Gastrocnemius medialis (tissue), 4 donors: ENCODE measurements at regions not wholly inside any gene's neighbourhood (a gene's known extent, or its start where the extent isn't known, plus 50 kb on each side); places are given as distances from the start of the nearest gene placed in this dataset.
"Not testable (repeated sequence)": the region's sequence is repeated elsewhere in the genome, so short reads cannot be mapped to it uniquely, and the experiment has no call there.

Experiments
- ATAC-seq, 2 donors: fragments of 150-250 bp; one replicate each; pipeline ENCODE4 v1.9.1; 2016
- DNase-seq, 2 donors: peaks; one replicate each; pipeline ENCODE4 v3.0.0-alpha.2; 2019
- H3K27ac ChIP-seq, 4 donors: fragments of 200-600 bp; sonication (generic); 1 replicate in 1 of 4; 2 replicates in 3 of 4; pipeline ENCODE4 v1.5.1; 2016 to 2018; ENCODE audit warnings: mild to moderate bottlenecking in 2 of 4, moderate library complexity in 1 of 4
- H3K27me3 ChIP-seq, 3 donors: fragments of 200-600 bp; sonication (generic) in 2 of 3; 1 replicate in 1 of 3; 2 replicates in 2 of 3; pipeline versions ENCODE4 v1.5.1 to v1.6.0; 2016 to 2019; ENCODE audit warnings: mild to moderate bottlenecking in 1 of 3, moderate library complexity in 1 of 3
- H3K36me3 ChIP-seq, 2 donors: fragments of 200-600 bp; sonication (generic) in 1 of 2; one replicate each; pipeline ENCODE4 v1.5.1; 2017 to 2018
- H3K4me1 ChIP-seq, 2 donors: fragments of 200-600 bp; sonication (generic) in 1 of 2; one replicate each; pipeline ENCODE4 v1.5.1; 2016 to 2017; ENCODE audit warnings: mild to moderate bottlenecking in 2 of 2
- H3K4me3 ChIP-seq, 4 donors: fragments of 200-600 bp; sonication (generic) in 3 of 4; 1 replicate in 1 of 4; 2 replicates in 3 of 4; pipeline ENCODE4 v1.5.1; 2016 to 2019; ENCODE audit warnings: mild to moderate bottlenecking in 2 of 4
- H3K9me3 ChIP-seq, 3 donors: fragments of 200-600 bp; sonication (generic) in 2 of 3; 1 replicate in 1 of 3; 2 replicates in 2 of 3; pipeline ENCODE4 v1.5.1; 2016 to 2019
- POLR2A ChIP-seq, 2 donors: fragments of 450-650 bp; IDR thresholded peaks; one replicate each; pipeline ENCODE4 v1.6.1; 2017; ENCODE audit warnings: antibody characterized with exemption in 2 of 2, mild to moderate bottlenecking in 2 of 2, moderate library complexity in 2 of 2
- in situ Hi-C, 4 donors: fragments of 200-750 bp; cut with MboI; loops; one replicate each; pipeline versions ENCODE4 v1.15.0 to v1.8.0; 2017; ENCODE audit warnings: low sequenced_read_pairs in 4 of 4
- intact Hi-C: fragments of 100-400 bp; cut with DNase I; formaldehyde crosslinking; loops from one replicate; pipeline ENCODE4 v1.15.1; 2023; ENCODE audit warnings: low total_unique reads
- TF ChIP-seq, protein P1 (sequence below), 5 experiments: fragments of 450-650 bp in 3 of 5; fragments of 200-600 bp in 2 of 5; sonication (generic) in 2 of 5; IDR thresholded peaks in 4 of 5; conservative IDR thresholded peaks in 1 of 5; 1 replicate in 4 of 5; 2 replicates in 1 of 5; pipeline ENCODE4 v1.5.1; 2016 to 2019; ENCODE audit warnings: antibody characterized with exemption in 5 of 5, mild to moderate bottlenecking in 3 of 5, moderate library complexity in 3 of 5

DNA sequence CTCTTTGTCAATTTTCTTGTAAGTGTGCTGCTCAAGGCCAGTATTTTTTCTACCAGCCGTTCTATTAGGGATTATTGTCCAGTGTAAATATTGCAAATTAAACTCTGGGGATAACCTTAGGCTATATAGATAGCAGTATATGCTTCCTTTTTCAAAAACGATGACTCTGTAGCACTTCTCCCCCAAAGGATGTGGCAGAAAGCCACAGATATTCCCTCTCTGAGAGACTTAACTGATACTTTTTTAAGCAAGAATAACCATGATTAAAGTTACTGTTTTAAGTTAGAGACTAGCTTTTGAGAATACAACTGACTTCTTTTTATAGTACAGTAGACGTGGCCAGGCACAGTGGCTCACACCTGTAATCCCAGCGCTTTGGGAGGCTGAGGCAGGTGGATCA is 130.0 kb downstream of the FHIP1A start:
- intact Hi-C loops = loop anchor here (5.0 kb wide), 1 partner anchor 98 kb away; no protein-coding TSS in a partner anchor
- no peak overlapping the region for H3K4me3 ChIP-seq
- no peaks in the 10 kb centered on the region for H3K27me3 ChIP-seq
- H3K27ac ChIP-seq = no peak overlapping the region
- in situ Hi-C loops = loop anchor here in 1 of 4 donors (10.0 kb wide), 1 partner anchor 114 kb away; no protein-coding TSS in a partner anchor
- DNase-seq = no peak
- ATAC-seq = no peak
- no peaks in the 10 kb centered on the region for H3K9me3 ChIP-seq
- no peaks in the 10 kb centered on the region for H3K36me3 ChIP-seq
- no peak for TF ChIP-seq POLR2A (IDR thresholded peaks at IDR 0.05)
- TF ChIP-seq, protein P1, sequence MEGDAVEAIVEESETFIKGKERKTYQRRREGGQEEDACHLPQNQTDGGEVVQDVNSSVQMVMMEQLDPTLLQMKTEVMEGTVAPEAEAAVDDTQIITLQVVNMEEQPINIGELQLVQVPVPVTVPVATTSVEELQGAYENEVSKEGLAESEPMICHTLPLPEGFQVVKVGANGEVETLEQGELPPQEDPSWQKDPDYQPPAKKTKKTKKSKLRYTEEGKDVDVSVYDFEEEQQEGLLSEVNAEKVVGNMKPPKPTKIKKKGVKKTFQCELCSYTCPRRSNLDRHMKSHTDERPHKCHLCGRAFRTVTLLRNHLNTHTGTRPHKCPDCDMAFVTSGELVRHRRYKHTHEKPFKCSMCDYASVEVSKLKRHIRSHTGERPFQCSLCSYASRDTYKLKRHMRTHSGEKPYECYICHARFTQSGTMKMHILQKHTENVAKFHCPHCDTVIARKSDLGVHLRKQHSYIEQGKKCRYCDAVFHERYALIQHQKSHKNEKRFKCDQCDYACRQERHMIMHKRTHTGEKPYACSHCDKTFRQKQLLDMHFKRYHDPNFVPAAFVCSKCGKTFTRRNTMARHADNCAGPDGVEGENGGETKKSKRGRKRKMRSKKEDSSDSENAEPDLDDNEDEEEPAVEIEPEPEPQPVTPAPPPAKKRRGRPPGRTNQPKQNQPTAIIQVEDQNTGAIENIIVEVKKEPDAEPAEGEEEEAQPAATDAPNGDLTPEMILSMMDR (IDR thresholded peaks at IDR 0.05 in 4 of 5, conservative IDR thresholded peaks at IDR 0.05 in 1 of 5) = no peak
- H3K4me1 ChIP-seq = peaks cover 47 to 62% of the 10 kb centered on the region in 2 donors

GRCh38 chr4:151540728-151541388 is 131.9 kb downstream of the FHIP1A start:
- Histone ChIP-seq H3K27ac (peak overlapping the region in 3 of 4 donors; percentile 24 to 67 (median 50)), H3K27me3 (no peaks in the 10 kb centered on the region), H3K4me3 (no peak overlapping the region), H3K36me3 (no peaks in the 10 kb centered on the region), H3K4me1 (peaks cover 28 to 55% of the 10 kb centered on the region in 2 donors), H3K9me3 (no peaks in the 10 kb centered on the region)
- in situ Hi-C loops = no loop called here
- ATAC-seq (peak; percentile 74 to 91), DNase-seq (peak in 1 of 2 donors; percentile 16)
- intact Hi-C loops = no loop called here
- TF ChIP-seq POLR2A (IDR thresholded peaks at IDR 0.05) = no peak
- TF ChIP-seq, protein P1 (IDR thresholded peaks at IDR 0.05 in 4 of 5, conservative IDR thresholded peaks at IDR 0.05 in 1 of 5) = no peak

DNA sequence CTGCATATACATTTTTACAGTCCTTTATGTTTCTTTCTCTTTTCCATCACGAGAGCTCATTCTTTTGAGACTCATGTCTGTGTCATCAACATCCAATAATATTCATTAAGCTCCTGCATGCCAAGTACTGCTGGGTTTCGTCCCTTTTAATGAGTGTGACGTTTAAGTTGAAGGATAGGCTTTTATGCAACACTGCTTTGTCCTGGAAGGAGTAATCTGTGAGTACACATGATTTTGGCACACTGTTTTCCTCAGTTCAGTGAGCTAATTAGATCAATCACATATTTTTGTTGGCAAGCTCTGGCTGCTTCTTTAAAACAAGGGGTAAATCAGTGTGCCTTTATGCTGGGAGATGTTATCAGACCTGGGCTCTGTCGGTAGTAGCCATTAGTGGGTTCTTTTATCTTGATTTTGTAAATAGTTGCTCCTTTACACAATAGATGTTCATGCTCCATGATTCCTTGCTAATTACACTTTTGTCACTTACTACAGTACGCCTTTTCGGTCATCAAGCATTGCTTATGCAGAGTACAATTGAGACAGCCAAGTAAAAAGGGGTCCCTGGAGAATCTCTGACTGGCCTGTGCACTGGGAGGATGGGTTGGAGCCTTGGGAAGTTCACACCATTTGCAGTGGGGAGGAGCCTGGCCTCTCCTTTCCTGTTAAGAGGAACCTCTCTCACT is 132.6 kb downstream of the FHIP1A start:
- in situ Hi-C loops = no loop called here
- TF ChIP-seq, protein P1 (IDR thresholded peaks at IDR 0.05 in 4 of 5, conservative IDR thresholded peaks at IDR 0.05 in 1 of 5) = no peak
- no peak for TF ChIP-seq POLR2A (IDR thresholded peaks at IDR 0.05)
- H3K27ac ChIP-seq = peak overlapping the region in 3 of 4 donors; percentile 24 to 67 (median 50)
- no peak for DNase-seq
- H3K4me1 ChIP-seq = peaks cover 27 to 55% of the 10 kb centered on the region in 2 donors
- H3K27me3 ChIP-seq = no peaks in the 10 kb centered on the region
- intact Hi-C loops = no loop called here
- no peak overlapping the region for H3K4me3 ChIP-seq
- H3K9me3 ChIP-seq = no peaks in the 10 kb centered on the region
- no peaks in the 10 kb centered on the region for H3K36me3 ChIP-seq
- no peak for ATAC-seq

DNA sequence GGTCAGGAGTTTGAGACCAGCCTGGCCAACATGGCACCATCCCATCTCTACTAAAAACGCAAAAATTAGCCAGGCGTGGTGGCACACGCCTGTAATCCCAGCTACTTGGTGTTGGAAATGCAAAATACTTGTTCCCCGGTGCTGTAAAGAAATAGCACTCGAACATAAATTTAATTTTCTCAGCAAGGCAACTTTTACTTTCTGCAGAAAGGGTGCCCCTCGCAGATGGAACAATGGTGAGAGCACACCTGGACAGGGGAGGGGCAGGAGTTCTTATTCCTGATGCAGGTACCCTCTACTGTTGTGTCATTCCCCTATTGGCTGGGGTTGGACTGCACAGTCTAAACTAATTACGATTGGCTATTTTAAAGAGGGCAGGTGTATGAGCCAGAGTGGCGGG is 139.7 kb downstream of the FHIP1A start:
- Histone ChIP-seq H3K4me3 (no peak overlapping the region), H3K36me3 (no peaks in the 10 kb centered on the region), H3K4me1 (peaks cover 4 to 8% of the 10 kb centered on the region in 2 donors), H3K9me3 (peaks cover 0 to 4% (median 0%) of the 10 kb centered on the region in 3 donors), H3K27me3 (no peaks in the 10 kb centered on the region), H3K27ac (no peak overlapping the region)
- in situ Hi-C loops (no loop called here), intact Hi-C loops (no loop called here)
- no peak for DNase-seq
- no peak for ATAC-seq
- no peak for TF ChIP-seq POLR2A (IDR thresholded peaks at IDR 0.05)
- TF ChIP-seq, protein P1 (IDR thresholded peaks at IDR 0.05 in 4 of 5, conservative IDR thresholded peaks at IDR 0.05 in 1 of 5) = no peak

- in situ Hi-C loops, intact Hi-C loops, H3K4me1 ChIP-seq, DNase-seq, H3K27ac ChIP-seq, H3K4me3 ChIP-seq, ATAC-seq, H3K36me3 ChIP-seq, H3K9me3 ChIP-seq, H3K27me3 ChIP-seq: not testable (repeated sequence)
These were observed 140.4 kb downstream of the FHIP1A start for GRCh38 chr4:151549378-151549777.
